ENCODE measurements at regions not wholly inside any gene's neighbourhood (a gene's known extent, or its start where the extent isn't known, plus 50 kb on each side); places are given as distances from the start of the nearest gene placed in this dataset. TPM values are rescaled to one million over a fixed set of nuclear protein-coding genes. Genes with fewer than 3 reads are reported as not detected.
"Not testable (repeated sequence)": the region's sequence is repeated elsewhere in the genome, so short reads cannot be mapped to it uniquely, and the experiment has no call there.

DNA sequence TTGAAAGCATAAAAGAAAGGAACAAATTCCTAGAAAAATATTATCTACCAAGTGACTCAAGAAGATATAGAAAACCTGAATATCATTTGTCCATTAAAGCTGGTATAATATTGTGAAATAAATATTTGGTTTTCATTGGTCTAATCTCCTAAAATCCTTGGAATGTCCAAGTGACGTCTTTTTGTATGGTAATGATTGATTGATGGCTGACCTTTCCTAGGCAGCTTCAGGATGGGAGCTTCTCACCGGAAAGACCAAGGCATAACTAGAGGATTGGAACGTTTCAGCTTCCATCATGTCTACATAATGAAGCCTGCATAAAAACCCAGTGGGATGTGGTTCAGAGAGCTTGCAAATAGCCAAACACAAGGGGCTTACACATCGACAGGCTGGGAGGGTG lies 57.6 kb upstream of the MAN1A1 start:
- TF ChIP-seq, protein P1, sequence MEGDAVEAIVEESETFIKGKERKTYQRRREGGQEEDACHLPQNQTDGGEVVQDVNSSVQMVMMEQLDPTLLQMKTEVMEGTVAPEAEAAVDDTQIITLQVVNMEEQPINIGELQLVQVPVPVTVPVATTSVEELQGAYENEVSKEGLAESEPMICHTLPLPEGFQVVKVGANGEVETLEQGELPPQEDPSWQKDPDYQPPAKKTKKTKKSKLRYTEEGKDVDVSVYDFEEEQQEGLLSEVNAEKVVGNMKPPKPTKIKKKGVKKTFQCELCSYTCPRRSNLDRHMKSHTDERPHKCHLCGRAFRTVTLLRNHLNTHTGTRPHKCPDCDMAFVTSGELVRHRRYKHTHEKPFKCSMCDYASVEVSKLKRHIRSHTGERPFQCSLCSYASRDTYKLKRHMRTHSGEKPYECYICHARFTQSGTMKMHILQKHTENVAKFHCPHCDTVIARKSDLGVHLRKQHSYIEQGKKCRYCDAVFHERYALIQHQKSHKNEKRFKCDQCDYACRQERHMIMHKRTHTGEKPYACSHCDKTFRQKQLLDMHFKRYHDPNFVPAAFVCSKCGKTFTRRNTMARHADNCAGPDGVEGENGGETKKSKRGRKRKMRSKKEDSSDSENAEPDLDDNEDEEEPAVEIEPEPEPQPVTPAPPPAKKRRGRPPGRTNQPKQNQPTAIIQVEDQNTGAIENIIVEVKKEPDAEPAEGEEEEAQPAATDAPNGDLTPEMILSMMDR (IDR thresholded peaks at IDR 0.05), result no peak
- H3K36me3 Mint-ChIP-seq (ENCODE audit: low read depth), result no peaks in the 10 kb centered on the region
- peaks cover 17% of the 10 kb centered on the region for H3K9me3 Mint-ChIP-seq (ENCODE audit: low read depth)
- no peak overlapping the region for H3K4me3 Mint-ChIP-seq (ENCODE audit: unreplicated experiment)
- no peak for DNase-seq (ENCODE audit: low spot score)
- no peaks in the 10 kb centered on the region for H3K4me1 Mint-ChIP-seq (ENCODE audit: low read depth)
- H3K27me3 Mint-ChIP-seq (ENCODE audit: low read depth), result peaks cover 17% of the 10 kb centered on the region
- no peak overlapping the region for H3K27ac Mint-ChIP-seq (ENCODE audit: unreplicated experiment)

DNA sequence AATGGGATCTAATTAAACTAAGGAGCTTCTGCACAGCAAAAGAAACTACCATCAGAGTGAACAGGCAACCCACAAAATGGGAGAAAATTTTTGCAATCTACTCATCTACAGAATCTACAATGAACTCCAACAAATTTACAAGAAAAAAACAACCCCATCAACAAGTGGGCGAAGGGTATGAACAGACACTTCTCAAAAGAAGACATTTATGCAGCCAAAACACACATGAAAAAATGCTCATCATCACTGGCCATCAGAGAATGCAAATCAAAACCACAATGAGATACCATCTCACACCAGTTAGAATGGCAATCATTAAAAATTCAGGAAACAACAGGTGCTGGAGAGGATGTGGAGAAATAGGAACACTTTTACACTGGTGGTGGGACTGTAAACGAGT lies 55.6 kb upstream of the MAN1A1 start:
- peaks cover 21% of the 10 kb centered on the region for H3K9me3 Mint-ChIP-seq (ENCODE audit: low read depth)
- H3K4me3 Mint-ChIP-seq (ENCODE audit: unreplicated experiment); H3K27me3 Mint-ChIP-seq (ENCODE audit: low read depth); DNase-seq (ENCODE audit: low spot score); H3K27ac Mint-ChIP-seq (ENCODE audit: unreplicated experiment); H3K4me1 Mint-ChIP-seq (ENCODE audit: low read depth); H3K36me3 Mint-ChIP-seq (ENCODE audit: low read depth): not testable (repeated sequence)

Small RNA genes in the stretch of these regions (microRNA-seq; reads per million reads assigned to microRNA genes)
- not detected for gene MIR3144 (ENCODE audit: borderline number of aligned reads)

Measured in chondrocyte (in vitro differentiated cells).